GM23338 (cell line): ENCODE measurements at regions not wholly inside any gene's neighbourhood (a gene's known extent, or its start where the extent isn't known, plus 50 kb on each side); places are given as distances from the start of the nearest gene placed in this dataset.

Experiments
- CREB1 ChIP-seq: fragments of 250-450 bp; sonication (Bioruptor Pico); IDR thresholded peaks from 2 replicates; pipeline ENCODE4 v1.5.0; 2020; ENCODE audit warnings: low read depth, mild to moderate bottlenecking, moderate library complexity
- CTCF ChIP-seq, 2 experiments: fragments of 200-600 bp in 1 of 2; sonication (generic) in 1 of 2; conservative IDR thresholded peaks; 2 replicates each; pipeline versions ENCODE4 v1.5.1 to v1.6.1; 2016 to 2017; ENCODE audit warnings: antibody characterized with exemption in 2 of 2, low read depth in 2 of 2, mild to moderate bottlenecking in 2 of 2, moderate library complexity in 1 of 2
- ETS1 ChIP-seq: IDR thresholded peaks from 2 replicates; pipeline ENCODE4 v1.6.1; 2016; ENCODE audit warnings: antibody characterized with exemption
- EZH2 ChIP-seq: fragments of 200-600 bp; sonication (generic); IDR thresholded peaks from one replicate; pipeline ENCODE4 v1.8.0; 2017; ENCODE audit warnings: antibody characterized with exemption, mild to moderate bottlenecking, low read depth; ENCODE audit not compliant: unreplicated experiment
- EZH2phosphoT487 ChIP-seq: fragments of 200-600 bp; sonication (generic); IDR thresholded peaks from one replicate; pipeline ENCODE4 v1.8.1; 2018; ENCODE audit warnings: antibody characterized with exemption; ENCODE audit not compliant: unreplicated experiment
- JUNB ChIP-seq: IDR thresholded peaks from one replicate; pipeline ENCODE4 v1.6.1; 2016; ENCODE audit warnings: antibody characterized with exemption; ENCODE audit not compliant: unreplicated experiment
- NANOG ChIP-seq: IDR thresholded peaks from 2 replicates; pipeline ENCODE4 v1.6.1; 2016; ENCODE audit warnings: antibody characterized with exemption, borderline replicate concordance
- POLR2AphosphoS5 ChIP-seq: IDR thresholded peaks from 2 replicates; pipeline ENCODE4 v1.6.1; 2016; ENCODE audit warnings: antibody characterized with exemption, low read depth
- REST ChIP-seq: IDR thresholded peaks from one replicate; pipeline ENCODE4 v1.6.1; 2018; ENCODE audit warnings: antibody characterized with exemption; ENCODE audit not compliant: unreplicated experiment
- STAT1 ChIP-seq: IDR thresholded peaks from one replicate; pipeline ENCODE4 v1.6.1; 2016; ENCODE audit warnings: antibody characterized with exemption; ENCODE audit not compliant: unreplicated experiment
- ZNF114 ChIP-seq: fragments of 250-450 bp; sonication (Bioruptor Pico); IDR thresholded peaks from 2 replicates; pipeline ENCODE4 v1.5.0; 2020; ENCODE audit warnings: mild to moderate bottlenecking, moderate library complexity
- ZNF331 ChIP-seq: fragments of 250-450 bp; sonication (Bioruptor Pico); IDR thresholded peaks from 2 replicates; pipeline ENCODE4 v1.5.0; 2020; ENCODE audit warnings: low read depth, mild to moderate bottlenecking, moderate library complexity

- TF ChIP-seq CTCF (conservative IDR thresholded peaks at IDR 0.05; ENCODE audit: low read depth in 2 of 2) (no peak), EZH2 (no peak), CREB1 (no peak), REST (no peak), POLR2AphosphoS5 (no peak), ZNF114 (CRISPR knock-in tag) (no peak), EZH2phosphoT487 (no peak), STAT1 (no peak), NANOG (no peak), ETS1 (no peak), ZNF331 (CRISPR knock-in tag) (no peak), JUNB (no peak)
Measured at GRCh38 chrX:45628041-45628440, 427.4 kb upstream of the DIPK2B start.
